CD4-positive, CD25-positive, alpha-beta regulatory T cell (primary cell): ENCODE measurements at regions not wholly inside any gene's neighbourhood (a gene's known extent, or its start where the extent isn't known, plus 50 kb on each side); places are given as distances from the start of the nearest gene placed in this dataset.
"Not testable (repeated sequence)": the region's sequence is repeated elsewhere in the genome, so short reads cannot be mapped to it uniquely, and the experiment has no call there.

Experiments
- ATAC-seq, 2 donors: fragments of 150-1000 bp; cut with Tn5 transposase; one replicate each; pipeline ENCODE4 v1.10.0; 2021; ENCODE audit warnings: low read depth in 2 of 2, moderate number of reproducible peaks in 2 of 2, moderate library complexity in 1 of 2
- DNase-seq, 3 donors: peaks; one replicate each; pipeline versions ENCODE4 v3.0.0 to v3.0.0-alpha.2; 2012 to 2022; ENCODE audit warnings: mixed read lengths in 1 of 3
- H3K27ac ChIP-seq: one replicate; pipeline ENCODE4 v1.7.0; 2013; ENCODE audit warnings: mild to moderate bottlenecking, low read length; ENCODE audit not compliant: insufficient read depth, poor library complexity, severe bottlenecking
- H3K27me3 ChIP-seq: one replicate; pipeline ENCODE4 v1.7.0; 2013; ENCODE audit warnings: low read length; ENCODE audit not compliant: control insufficient read depth, insufficient read depth
- H3K36me3 ChIP-seq: one replicate; pipeline ENCODE4 v1.7.0; 2013; ENCODE audit warnings: mild to moderate bottlenecking, low read length, moderate library complexity; ENCODE audit not compliant: control insufficient read depth, insufficient read depth
- H3K4me1 ChIP-seq: 2 replicates; pipeline ENCODE4 v1.7.0; 2013; ENCODE audit warnings: mild to moderate bottlenecking, low read length; ENCODE audit not compliant: insufficient read depth, control insufficient read depth, poor library complexity, severe bottlenecking
- H3K4me3 ChIP-seq: one replicate; pipeline ENCODE4 v1.7.0; 2013; ENCODE audit warnings: low read depth, mild to moderate bottlenecking, low read length, moderate library complexity
- H3K9me3 ChIP-seq, 2 experiments: 1 replicate in 1 of 2; 2 replicates in 1 of 2; pipeline ENCODE4 v1.7.0; 2013; ENCODE audit warnings: low read length in 2 of 2, mild to moderate bottlenecking in 1 of 2, moderate library complexity in 1 of 2; ENCODE audit not compliant: control insufficient read depth in 2 of 2
- H3K27ac Mint-ChIP-seq, 3 donors: one replicate each; pipeline ENCODE4 v1.8.0; 2020 to 2022; ENCODE audit warnings: mild to moderate bottlenecking in 3 of 3, mixed read lengths in 3 of 3, moderate library complexity in 2 of 3
- H3K27me3 Mint-ChIP-seq: one replicate; pipeline ENCODE4 v1.8.0; 2022; ENCODE audit warnings: mild to moderate bottlenecking, mixed read lengths
- H3K36me3 Mint-ChIP-seq: one replicate; pipeline ENCODE4 v1.8.0; 2020; ENCODE audit warnings: mixed read lengths
- H3K4me1 Mint-ChIP-seq, 4 donors: one replicate each; pipeline ENCODE4 v1.8.0; 2020 to 2022; ENCODE audit warnings: mixed read lengths in 4 of 4, mild to moderate bottlenecking in 1 of 4
- H3K4me3 Mint-ChIP-seq, 4 donors: one replicate each; pipeline ENCODE4 v1.8.0; 2020 to 2022; ENCODE audit warnings: mild to moderate bottlenecking in 4 of 4, mixed read lengths in 4 of 4, moderate library complexity in 3 of 4
- H3K9me3 Mint-ChIP-seq, 7 donors: one replicate each; pipeline ENCODE4 v1.8.0; 2020 to 2022; ENCODE audit warnings: mixed read lengths in 7 of 7, mild to moderate bottlenecking in 3 of 7, moderate library complexity in 2 of 7

DNA sequence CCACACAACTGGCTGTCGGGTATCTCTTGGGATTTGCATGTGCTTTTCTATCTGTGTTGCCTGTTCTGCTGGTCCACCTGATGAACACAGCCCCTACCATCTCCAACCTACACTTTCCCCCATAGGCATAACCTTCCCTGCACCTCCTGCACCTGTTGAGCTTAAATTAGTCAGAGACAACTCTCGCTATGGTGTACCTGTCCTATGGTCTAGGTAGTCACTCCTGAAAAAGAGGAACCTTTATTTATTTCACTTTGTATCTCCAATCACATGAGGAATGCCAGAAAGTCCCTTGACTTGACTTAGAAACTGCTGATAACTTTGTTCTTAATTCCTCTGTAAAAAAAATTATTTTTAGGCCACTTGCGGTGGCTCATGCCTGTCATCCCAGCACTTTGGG lies 338.1 kb downstream of the DHRSX start:
- H3K27ac Mint-ChIP-seq, result no peak overlapping the region
- no peaks in the 10 kb centered on the region for H3K4me1 Mint-ChIP-seq

DNA sequence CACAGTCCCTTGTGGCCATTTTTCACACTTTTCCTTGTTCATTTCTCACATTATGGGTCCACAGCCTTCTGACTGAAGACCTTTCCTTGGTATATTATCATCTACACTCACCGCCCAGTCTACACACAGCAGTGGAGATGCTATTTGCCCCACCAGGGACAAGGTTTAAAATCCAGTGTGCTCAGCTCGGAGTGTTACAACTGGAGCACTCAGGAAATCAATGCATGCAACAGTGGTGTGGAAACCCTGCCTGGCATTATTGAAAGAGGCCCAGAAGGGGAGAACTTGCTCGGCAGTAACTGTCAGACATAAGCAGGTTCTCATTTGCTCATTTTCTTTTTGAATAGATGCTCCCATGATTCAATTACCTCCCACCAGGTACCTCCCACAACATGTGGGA lies 340.9 kb downstream of the DHRSX start:
- Mint-ChIP-seq H3K36me3 (peaks cover 15% of the 10 kb centered on the region), H3K27me3 (no peaks in the 10 kb centered on the region), H3K27ac (no peak overlapping the region), H3K4me1 (no peaks in the 10 kb centered on the region), H3K9me3 (peaks cover 4 to 28% (median 9%) of the 10 kb centered on the region in 7 donors), H3K4me3 (no peak overlapping the region)
- ATAC-seq, result no peak
- Histone ChIP-seq H3K4me3 (no peak overlapping the region), H3K4me1 (no peaks in the 10 kb centered on the region), H3K27me3 (no peaks in the 10 kb centered on the region), H3K27ac (no peak overlapping the region), H3K36me3 (no peaks in the 10 kb centered on the region), H3K9me3 (no peaks in the 10 kb centered on the region)
- DNase-seq, result no peak

More for the DNA sequence above, 338.1 kb downstream of the DHRSX start:
- DNase-seq, result no peak
- no peaks in the 10 kb centered on the region for H3K4me1 ChIP-seq
- no peaks in the 10 kb centered on the region for H3K9me3 ChIP-seq
- no peaks in the 10 kb centered on the region for H3K36me3 ChIP-seq
- Mint-ChIP-seq H3K4me3 (no peak overlapping the region), H3K36me3 (peaks cover 12% of the 10 kb centered on the region), H3K9me3 (peaks cover 2 to 21% (median 9%) of the 10 kb centered on the region in 7 donors), H3K27me3 (no peaks in the 10 kb centered on the region)
- H3K27ac ChIP-seq, result no peak overlapping the region
- no peak overlapping the region for H3K4me3 ChIP-seq
- H3K27me3 ChIP-seq, result no peaks in the 10 kb centered on the region
- no peak for ATAC-seq

DNA sequence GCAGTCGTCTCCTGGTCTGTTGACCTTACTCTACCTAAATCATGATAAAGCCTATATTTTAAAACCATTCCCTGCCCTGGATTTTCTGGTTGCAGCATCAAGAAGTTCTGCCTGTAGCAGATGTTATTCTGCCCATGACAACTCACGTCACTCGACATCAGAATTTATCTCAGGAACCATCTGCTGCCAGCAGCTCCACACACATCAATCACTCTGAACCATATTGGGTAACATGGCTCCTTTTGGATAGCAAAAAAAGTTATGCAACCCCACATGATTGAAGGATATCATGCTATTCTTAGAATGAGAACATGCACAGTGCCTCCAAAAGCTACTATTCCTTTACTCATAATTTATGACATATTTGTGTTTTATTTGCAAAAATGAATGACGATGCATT lies 341.4 kb downstream of the DHRSX start:
- no peaks in the 10 kb centered on the region for H3K4me1 Mint-ChIP-seq
- DNase-seq (no peak), ATAC-seq (no peak)
- peaks cover 4 to 28% (median 9%) of the 10 kb centered on the region in 7 donors for H3K9me3 Mint-ChIP-seq
- H3K36me3 Mint-ChIP-seq, result peaks cover 15% of the 10 kb centered on the region
- no peaks in the 10 kb centered on the region for H3K27me3 Mint-ChIP-seq
- H3K4me3 ChIP-seq, result no peak overlapping the region
- H3K4me3 Mint-ChIP-seq, result no peak overlapping the region
- H3K27ac ChIP-seq, result no peak overlapping the region
- H3K36me3 ChIP-seq, result no peaks in the 10 kb centered on the region
- H3K9me3 ChIP-seq, result no peaks in the 10 kb centered on the region
- H3K27ac Mint-ChIP-seq, result no peak overlapping the region
- H3K27me3 ChIP-seq, result no peaks in the 10 kb centered on the region
- H3K4me1 ChIP-seq, result no peaks in the 10 kb centered on the region

DNA sequence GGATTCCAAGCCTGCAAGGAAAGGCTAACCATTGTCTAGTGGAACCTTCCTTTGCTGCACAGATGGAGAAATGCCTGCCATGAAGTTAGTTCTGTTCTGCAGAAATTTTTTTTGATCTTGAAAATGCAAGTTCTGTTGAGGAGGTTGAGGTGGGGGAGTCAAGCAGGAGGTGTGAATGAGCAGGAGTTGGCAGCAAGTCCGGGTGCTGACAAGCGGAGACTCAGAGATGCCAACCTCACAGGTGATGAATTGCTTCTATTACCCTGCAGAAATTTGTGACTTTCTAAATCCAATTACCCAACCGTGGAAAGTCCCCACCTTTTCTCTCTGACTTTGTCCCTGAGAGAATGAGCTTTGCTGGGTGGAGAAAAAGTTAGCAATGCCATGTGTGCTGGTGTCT lies 350.1 kb downstream of the DHRSX start:
- peaks cover 5 to 51% (median 12%) of the 10 kb centered on the region in 7 donors for H3K9me3 Mint-ChIP-seq
- H3K9me3 ChIP-seq, result peaks cover 7 to 10% of the 10 kb centered on the region in 2 experiments
- DNase-seq (no peak), ATAC-seq (no peak)
- no peaks in the 10 kb centered on the region for H3K27me3 Mint-ChIP-seq
- H3K4me1 Mint-ChIP-seq, result no peaks in the 10 kb centered on the region
- peaks cover 3% of the 10 kb centered on the region for H3K36me3 Mint-ChIP-seq
- H3K36me3 ChIP-seq, result no peaks in the 10 kb centered on the region
- no peak overlapping the region for H3K4me3 ChIP-seq
- no peak overlapping the region for H3K27ac ChIP-seq
- no peak overlapping the region for H3K4me3 Mint-ChIP-seq
- H3K27ac Mint-ChIP-seq, result peak overlapping the region in 1 of 3 donors; percentile 81
- no peaks in the 10 kb centered on the region for H3K4me1 ChIP-seq
- no peaks in the 10 kb centered on the region for H3K27me3 ChIP-seq

DNA sequence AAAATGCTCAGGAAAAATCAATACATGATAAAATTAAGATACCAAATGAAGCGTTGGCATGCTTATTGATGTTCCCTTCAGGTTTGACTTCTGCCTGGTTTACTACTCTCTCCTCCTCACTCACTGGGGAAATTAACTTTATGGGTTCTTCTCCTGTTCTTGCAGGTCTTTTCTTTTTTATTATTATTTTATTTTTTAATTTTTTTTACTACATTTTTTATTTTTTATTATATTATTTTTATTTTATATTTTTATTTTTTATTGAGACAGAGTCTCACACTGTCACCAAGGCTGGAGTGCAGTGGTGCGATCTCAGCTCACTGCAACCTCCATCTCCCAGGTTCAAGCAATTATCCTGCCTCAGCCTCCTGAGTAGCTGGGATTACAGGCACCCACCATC lies 350.8 kb downstream of the DHRSX start:
- H3K4me1 ChIP-seq, H3K27me3 ChIP-seq, H3K36me3 ChIP-seq, ATAC-seq, H3K4me1 Mint-ChIP-seq, DNase-seq, H3K27ac ChIP-seq, H3K36me3 Mint-ChIP-seq, H3K27me3 Mint-ChIP-seq, H3K9me3 ChIP-seq, H3K4me3 ChIP-seq, H3K4me3 Mint-ChIP-seq, H3K27ac Mint-ChIP-seq: not testable (repeated sequence)
- peaks cover 5 to 48% (median 12%) of the 10 kb centered on the region in 7 donors for H3K9me3 Mint-ChIP-seq

DNA sequence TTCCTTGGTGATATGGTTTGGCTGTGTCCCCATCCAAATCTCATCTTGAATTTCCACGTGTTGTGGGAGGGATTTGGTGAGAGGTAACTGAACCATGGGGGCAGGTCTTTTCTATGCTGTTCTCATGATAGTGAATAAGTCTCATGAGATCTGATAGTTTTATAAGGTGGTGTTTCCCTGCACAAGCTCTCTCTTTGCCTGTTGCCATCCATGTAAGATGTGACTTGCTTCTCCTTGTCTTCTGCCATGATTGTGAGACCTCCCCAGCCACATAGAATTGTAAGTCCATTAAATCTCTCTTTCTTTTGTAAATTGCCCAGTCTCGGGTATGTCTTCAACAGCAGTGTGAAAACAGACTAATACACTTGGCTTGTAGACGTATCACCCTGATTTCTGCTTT lies 351.7 kb downstream of the DHRSX start:
- DNase-seq, H3K4me3 ChIP-seq, H3K27ac ChIP-seq, H3K4me1 Mint-ChIP-seq, H3K27me3 Mint-ChIP-seq, H3K36me3 Mint-ChIP-seq, H3K27ac Mint-ChIP-seq, H3K27me3 ChIP-seq, H3K9me3 ChIP-seq, H3K36me3 ChIP-seq, H3K4me3 Mint-ChIP-seq, H3K4me1 ChIP-seq, ATAC-seq: not testable (repeated sequence)
- peaks cover 7 to 48% (median 12%) of the 10 kb centered on the region in 7 donors for H3K9me3 Mint-ChIP-seq

DNA sequence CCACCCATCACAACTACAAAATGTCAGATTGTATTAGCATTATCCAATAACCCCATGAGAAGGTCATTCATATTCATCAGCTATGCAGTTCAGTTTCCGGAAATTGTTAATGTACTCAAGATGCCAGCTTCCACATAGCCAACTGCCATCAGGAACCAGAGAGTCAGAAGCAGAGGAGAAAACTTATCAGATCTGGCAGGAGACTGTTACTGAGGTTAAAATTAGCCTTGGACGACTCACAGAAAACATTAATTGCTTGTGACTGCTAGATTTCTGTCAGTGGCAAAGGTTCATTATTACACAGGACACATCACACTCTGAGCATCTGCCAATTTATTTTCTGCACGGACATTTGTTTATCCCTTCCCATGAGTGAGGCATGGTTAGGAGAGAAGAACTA lies 352.8 kb downstream of the DHRSX start:
- peaks cover 8 to 48% (median 13%) of the 10 kb centered on the region in 7 donors for H3K9me3 Mint-ChIP-seq
- ATAC-seq, result no peak

DNA sequence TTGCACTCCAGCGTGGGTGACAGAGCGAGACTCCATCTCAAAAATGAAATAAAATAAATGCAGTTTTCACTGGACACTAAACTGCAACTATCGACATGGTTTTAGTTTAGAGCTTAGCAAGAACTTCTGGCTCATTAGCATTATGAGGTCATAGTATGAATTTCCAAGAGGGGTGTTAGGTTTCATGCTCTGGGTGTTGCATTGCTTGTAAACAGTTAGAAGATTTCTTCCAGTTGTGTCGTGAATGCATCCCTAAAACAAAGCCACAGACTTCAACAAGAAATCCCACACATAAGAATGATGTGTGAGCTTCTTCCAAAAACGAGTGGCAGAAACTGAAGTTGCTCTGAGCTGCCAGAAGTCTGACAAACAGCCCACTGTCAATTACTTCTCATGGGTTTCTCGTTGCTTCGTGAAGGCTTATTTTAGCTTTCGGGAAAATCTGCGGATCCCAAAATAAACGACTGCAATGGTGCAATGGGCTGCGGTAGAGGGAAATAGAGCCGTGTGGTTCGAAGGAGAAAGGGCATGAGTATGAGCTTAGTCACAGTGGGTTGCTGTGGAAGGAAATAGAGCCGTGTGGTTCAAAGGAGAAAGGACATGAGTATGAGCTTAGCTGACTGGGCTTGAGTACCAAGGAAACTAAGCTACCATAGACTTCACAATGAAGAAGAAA lies 354.9 kb downstream of the DHRSX start:
- Histone ChIP-seq H3K27me3 (no peaks in the 10 kb centered on the region), H3K4me3 (no peak overlapping the region), H3K27ac (no peak overlapping the region), H3K4me1 (no peaks in the 10 kb centered on the region), H3K9me3 (peaks cover 0 to 13% of the 10 kb centered on the region in 2 experiments), H3K36me3 (no peaks in the 10 kb centered on the region)
- peaks cover 8 to 53% (median 17%) of the 10 kb centered on the region in 7 donors for H3K9me3 Mint-ChIP-seq
- no peaks in the 10 kb centered on the region for H3K27me3 Mint-ChIP-seq
- no peak for ATAC-seq
- no peak overlapping the region for H3K27ac Mint-ChIP-seq
- H3K36me3 Mint-ChIP-seq, result no peaks in the 10 kb centered on the region
- no peak overlapping the region for H3K4me3 Mint-ChIP-seq
- no peaks in the 10 kb centered on the region for H3K4me1 Mint-ChIP-seq
- no peak for DNase-seq

More for the DNA sequence above, 352.8 kb downstream of the DHRSX start:
- Mint-ChIP-seq H3K27me3 (no peaks in the 10 kb centered on the region), H3K4me3 (no peak overlapping the region), H3K4me1 (no peaks in the 10 kb centered on the region), H3K27ac (no peak overlapping the region), H3K36me3 (no peaks in the 10 kb centered on the region)
- no peak overlapping the region for H3K4me3 ChIP-seq
- no peaks in the 10 kb centered on the region for H3K36me3 ChIP-seq
- H3K27ac ChIP-seq, result no peak overlapping the region
- no peak for DNase-seq
- no peaks in the 10 kb centered on the region for H3K4me1 ChIP-seq
- H3K27me3 ChIP-seq, result no peaks in the 10 kb centered on the region
- peaks cover 7 to 10% of the 10 kb centered on the region in 2 experiments for H3K9me3 ChIP-seq
